ENCODE measurements at regions not wholly inside any gene's neighbourhood (a gene's known extent, or its start where the extent isn't known, plus 50 kb on each side); places are given as distances from the start of the nearest gene placed in this dataset.

DNA sequence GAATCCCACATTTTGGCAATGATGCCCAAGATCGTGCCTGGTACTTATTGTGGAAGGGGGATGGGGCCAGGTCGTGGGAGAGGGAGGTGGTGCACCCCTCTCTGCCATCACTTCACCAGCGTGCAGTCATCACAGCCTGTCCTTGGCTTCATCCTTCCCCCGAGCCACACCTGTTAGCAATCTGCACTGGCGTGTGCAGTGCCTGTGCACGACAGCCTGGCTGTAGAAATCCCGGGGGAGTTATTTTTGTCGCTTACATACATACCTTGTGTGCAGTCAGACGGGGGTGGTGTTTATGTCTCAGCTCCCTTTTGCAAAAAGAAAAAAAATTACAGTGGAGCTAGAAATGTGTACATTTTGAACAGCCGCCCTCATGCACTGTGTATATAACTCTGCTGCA, 216.0 kb downstream of the TLE3 start:
- no peak for TF ChIP-seq POLR2A (IDR thresholded peaks at IDR 0.05; ENCODE audit: low read length)
- no peak for TF ChIP-seq GATA1 (IDR thresholded peaks at IDR 0.05; ENCODE audit: low read depth, low read length)
